ENCODE measurements at regions not wholly inside any gene's neighbourhood (a gene's known extent, or its start where the extent isn't known, plus 50 kb on each side); places are given as distances from the start of the nearest gene placed in this dataset.
"Not testable (repeated sequence)": the region's sequence is repeated elsewhere in the genome, so short reads cannot be mapped to it uniquely, and the experiment has no call there.

DNA sequence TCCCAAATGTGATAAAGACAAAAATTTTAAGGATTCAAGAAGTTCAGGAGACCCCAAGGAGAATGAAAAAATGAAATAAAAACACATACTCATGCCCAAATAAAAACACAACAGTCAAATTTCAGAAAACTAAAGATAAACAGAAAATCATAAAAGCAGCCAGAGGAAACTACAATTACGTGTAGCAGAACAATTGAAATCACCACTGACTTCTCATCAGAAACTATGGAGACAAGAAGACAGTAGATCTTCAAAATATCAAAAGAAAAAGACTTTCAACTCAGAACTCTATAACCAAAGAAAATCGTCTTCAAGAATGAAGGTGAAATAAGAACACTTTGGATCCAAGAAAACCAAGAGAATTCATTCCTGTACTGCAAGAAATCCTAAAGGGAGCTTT, 54.9 kb downstream of the DIO3 start:
- DNase-seq = no peak

DNA sequence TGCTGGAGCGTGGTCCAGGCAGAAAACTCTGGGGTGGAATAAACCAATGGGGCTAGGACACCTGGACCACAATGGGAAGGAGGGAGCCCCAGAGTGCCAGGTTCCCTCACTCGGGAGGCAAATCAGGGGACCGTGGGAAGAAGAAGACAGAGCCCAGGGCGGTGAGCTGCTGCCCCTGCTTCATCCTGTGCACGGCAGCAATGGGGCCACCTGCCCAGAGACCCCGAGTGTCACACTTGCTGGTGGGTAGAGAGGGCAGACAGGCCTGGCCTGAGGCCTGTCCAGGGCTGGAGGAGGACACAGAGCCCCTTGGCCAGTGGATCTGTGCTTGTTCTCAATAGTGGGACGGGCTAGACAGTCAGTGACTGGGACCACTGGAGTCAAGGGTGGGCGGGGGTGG, 58.2 kb downstream of the DIO3 start:
- no peak for DNase-seq

DNA sequence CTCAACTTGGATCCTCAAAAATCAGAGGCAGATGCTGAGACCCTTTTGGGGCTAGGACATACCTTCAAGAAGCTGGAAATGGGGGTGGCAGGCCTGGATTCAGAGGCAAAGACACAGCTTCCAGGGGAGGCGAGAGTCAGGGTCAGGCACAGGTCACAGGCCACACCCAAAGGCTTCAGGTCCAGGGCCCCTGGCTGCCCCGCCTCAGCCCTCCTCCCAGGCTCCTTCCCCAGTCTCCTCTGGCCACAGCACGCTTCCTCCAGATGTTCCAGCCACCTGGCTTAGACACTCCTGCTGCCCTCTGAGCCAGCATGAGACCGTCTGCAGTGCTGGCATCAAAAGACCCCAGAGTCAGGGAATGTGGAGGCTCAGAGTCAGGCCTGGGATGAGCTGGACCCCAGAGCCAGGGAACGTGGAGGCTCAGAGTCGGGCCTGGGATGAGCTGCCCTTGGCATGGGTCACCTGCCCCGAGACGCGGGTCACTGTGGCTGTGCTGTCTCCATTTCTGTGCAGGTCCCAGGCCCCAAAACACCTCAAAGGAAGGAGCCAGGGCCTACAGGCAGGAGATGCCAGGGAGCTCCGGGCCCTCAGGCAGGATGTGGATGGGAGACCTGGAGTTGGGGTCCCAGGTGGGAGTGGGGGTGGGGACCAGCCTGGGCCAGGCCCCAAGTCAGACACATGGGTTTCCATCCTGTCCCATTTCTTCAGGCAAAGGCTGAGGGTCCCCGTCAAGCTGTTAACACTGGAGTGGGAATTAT, 58.9 kb downstream of the DIO3 start:
- no peak for DNase-seq

DNA sequence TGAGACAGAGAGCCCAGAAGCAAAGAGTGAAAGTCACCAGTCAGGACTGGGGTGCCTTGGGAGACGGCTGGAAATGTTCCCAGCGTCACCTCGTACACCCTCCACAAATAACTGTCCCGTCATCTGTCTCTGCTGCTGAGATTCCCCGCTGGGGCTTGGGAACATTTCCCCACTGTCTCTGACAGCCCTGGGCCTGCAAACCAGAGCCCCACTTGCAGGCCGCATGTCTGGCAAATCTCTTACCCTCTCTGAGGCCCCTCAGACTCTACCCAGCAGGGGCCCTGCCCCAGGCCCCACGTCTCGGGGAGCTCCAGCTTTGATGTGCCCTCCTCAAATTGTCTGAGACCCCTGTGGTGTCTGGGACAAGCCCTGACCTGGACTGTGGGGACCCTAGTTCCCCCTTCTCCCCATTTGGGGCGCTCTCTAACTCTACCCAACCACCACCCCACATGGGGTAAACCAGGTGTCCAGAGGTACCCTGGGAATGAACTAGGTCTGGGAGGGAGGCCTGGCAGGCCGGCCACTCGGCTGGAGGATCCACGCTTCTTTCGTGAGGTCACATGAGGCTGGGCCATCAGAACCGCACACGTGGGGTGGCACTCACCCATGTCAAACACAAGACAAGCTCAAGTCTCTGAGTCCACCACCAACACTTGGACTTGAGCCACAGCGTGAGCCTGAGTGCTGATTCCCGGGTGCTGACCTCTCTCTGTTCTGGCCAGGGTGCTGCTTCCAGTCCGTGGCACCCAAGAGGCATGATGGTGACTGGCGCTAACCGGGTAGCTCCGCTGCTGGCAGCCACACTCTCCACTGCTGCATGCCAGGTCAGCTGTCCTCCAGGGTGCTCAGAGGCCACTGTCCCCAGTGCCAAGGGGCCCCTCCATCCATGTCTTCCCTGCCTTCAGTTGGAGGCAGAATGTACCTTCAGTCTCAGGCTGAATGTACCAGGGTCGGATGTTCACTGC, 59.8 kb downstream of the DIO3 start:
- DNase-seq = no peak

DNA sequence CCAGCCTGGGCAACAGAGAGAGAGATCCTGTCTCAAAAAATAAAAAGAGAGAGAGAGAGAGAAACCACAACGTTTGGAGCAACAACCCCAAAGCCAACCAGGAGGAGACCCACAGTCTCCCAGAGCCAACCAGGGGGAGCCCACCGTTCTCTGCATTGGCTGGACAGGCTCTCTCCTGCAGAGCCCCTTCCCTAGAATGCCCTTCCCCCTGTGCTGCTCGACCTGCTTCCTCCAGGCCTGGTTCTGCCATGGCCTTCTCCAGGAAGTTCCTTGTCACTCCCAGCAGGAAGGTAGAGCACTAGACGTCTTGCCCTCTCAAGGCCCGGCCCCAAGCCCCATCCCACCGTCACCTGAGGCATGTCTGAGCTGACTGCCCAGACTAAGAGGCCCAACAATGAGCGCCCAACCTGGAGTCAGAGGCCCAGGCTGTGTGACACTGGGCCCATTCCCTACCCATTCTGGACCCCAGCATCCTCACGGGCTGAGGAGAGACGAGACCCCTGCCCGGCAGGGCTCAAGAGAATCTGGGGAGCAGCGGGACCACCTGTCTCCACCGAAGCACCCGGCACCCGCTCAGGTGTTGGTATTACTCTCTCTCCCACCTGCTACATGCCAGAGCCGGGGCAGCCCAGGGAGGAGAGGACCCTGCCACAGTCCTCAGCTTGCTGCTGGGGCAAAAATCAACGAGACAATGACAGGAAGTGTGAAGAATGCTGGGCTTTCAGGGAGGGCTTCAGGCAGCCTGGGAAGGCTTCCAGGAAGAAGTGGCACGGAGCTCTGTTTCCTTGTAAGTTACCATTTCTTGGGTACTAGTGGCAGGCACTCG, 61.2 kb downstream of the DIO3 start:
- no peak for DNase-seq

DNA sequence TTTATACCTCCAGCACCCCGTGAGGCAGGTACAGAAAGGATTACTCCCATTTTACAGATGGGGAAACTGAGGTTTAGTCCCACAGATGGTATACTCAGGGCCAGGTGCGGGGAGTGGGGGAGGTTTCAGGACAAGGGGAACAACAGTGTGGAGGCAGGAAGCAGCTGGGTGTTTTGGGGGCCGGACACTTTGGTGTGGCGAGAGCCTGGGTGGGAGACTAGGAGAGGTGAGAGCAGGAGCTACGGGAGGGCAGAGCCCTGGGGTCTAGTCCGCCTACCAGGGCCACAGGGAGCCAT, 61.7 kb downstream of the DIO3 start:
- no peak for DNase-seq

DNA sequence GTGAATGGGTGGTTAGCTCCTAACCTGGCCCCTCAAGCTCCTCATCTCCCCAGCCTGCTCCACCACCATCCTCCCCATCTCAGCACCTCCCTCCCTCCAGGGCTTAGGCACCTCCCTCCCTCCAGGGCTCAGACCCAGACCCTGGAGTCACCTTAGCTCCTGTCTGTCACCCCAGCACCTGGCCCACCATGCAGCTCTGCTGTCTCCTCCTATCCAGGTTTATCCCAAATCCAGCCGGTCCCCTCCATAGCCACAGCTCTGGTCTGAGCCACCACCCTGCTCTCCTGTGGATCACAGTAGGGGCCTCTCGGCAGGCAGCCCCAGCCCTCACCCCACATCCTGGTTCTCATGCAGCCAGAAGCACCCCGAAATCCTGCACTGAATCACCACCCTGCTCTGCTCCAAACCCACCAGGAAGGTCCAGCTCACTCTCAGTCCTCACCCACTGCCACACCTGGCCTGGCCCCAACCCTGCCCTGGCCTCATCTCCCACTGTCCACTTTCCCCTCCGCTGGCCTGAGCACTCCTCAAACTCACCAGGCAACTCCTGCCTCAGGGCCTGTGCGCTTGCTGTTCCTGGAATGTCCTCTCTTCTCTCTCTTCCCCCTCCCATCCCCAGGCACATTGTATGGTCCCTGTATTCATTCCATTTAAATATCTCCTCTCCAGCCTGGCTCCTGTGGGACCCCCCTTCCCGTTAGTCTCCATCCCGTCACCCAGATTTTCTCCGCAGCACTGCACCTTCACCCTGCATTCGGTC, 62.6 kb downstream of the DIO3 start:
- no peak for DNase-seq

DNA sequence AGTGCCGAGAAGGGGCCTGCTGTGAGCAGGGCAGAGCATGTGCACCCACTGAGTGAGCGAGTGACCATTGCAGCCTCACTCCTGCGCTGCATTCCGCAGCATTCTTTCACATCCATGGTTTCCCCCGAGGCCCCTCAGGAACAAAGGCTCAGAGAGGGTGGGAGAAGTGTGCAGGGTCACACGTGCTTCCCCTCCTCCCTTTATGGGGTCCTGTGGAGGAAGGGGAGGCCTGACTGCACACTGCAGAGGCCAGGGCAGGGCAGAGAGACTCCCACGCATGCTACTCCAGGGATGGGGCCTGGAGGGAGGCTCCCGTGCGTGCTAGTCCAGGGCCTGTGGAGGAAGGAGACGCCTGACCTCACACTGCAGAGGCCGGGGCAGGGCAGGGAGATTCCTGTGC, 63.2 kb downstream of the DIO3 start:
- DNase-seq = no peak

DNA sequence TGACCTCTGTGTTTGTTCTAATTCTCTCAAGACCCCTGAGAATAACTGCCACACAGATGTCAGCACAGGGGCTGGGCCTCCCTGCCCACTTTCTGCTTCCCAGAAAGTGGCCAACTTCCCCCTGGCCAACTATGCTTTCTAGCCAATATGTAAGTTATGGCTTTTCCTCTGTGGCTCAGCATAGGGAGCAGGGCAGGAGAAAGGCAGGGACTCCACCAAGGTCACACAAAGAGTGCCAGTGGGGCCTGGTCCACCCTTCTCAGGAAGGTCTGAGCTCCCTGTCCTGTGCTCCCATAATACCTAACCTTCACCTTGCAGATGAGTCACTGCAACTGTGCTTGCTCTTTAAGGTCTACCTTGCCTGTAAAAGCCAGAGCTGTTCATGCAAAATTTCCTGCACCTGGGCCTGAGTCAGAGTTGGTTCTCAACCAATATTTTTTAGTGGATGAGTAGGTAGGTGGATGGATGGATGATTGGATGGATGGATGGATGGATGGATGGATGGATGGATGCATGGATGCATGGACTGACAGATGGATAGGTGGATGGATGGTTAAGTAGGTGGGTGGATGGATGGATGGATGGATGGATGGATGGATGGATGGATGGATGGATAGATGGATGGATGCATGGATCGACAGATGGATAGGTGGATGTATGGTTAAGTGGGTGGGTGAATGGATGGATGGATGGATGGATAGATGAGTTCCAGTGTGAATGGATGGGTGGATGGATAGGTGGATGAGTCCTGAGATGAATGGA, 64.2 kb downstream of the DIO3 start:
- no peak for DNase-seq

DNA sequence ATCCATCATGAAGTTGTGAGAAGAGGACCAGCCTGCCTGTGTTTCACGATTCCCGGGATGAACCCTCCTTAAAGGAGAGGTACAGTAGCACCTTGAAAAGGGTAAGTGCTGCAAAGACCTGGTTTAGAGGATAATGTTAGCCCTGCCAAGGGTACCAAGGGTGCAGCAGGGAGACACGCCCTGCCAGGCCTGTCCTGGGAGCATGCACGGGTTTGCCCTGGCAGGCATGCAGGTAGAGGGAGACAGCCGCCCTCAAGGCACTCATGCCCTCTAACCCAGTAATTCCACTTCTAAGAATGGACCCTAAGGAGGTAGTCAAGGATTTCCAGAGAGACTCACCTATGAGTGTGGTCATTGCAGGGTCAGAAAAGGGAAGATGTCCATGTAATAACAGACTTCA, 65.0 kb downstream of the DIO3 start:
- no peak for DNase-seq

DNA sequence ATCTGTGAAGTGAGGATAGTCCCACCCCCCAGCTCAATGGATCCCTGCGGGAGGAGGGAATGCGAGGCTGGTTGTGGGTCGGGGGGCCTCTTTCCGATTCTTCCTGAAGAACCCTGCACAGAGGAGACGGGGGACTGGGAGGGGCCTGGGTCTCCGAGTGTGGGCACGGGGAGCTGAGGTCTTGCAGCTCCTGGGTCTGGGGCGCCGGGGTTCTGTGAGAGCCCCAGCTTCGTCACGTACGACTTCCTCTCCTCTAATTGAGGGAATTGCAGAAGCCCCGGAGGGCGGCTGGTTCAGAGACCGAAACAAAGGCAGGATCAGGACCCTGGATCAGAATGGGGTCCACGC, 66.6 kb downstream of the DIO3 start:
- no peak for DNase-seq

DNA sequence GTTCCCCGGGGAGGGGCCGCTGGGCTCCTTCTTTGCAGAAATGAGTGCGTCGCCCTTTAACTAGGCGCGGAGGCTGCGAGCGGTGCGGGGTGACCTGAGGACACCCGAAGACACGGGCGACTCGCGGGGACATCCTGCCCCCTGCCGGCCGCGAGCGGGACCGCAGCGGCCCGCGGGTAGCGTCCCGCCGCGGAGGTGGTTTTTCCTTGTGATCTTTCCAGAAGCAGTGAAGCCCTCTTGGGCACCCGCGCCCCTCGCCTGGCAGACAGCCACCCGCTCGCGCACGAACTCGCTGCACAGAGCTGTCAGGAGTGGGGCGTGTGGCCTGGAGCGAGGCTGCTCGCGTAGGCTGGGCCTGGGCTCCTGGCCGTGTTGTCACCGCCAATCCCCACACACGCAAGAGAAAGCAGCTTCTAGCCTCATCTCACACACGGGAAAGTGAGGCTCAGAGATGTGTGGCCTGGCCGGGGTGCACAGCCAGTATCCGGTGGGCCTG, 67.2 kb downstream of the DIO3 start:
- peak; percentile 53 to 65 (median 56) for DNase-seq

DNA sequence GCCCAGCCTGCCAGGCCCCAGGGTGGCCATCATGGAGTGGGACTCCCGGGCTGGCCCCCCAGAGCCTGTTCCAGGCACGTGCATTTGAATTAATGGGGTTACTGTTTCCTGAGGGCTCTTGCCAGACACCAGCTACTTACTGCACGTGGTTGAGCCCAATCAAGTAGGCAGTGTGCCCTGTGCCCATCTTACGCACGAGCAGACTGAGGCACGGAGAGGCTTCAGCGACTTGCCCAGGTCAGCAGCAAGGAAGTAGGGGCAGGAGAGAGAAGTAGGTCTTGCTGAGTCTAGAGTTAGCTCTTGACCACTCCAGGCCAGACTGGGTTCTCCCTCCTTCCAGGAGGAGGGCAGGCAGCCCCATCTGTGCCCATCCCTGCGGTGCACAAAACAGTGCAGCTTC, 67.7 kb downstream of the DIO3 start:
- DNase-seq = no peak

DNA sequence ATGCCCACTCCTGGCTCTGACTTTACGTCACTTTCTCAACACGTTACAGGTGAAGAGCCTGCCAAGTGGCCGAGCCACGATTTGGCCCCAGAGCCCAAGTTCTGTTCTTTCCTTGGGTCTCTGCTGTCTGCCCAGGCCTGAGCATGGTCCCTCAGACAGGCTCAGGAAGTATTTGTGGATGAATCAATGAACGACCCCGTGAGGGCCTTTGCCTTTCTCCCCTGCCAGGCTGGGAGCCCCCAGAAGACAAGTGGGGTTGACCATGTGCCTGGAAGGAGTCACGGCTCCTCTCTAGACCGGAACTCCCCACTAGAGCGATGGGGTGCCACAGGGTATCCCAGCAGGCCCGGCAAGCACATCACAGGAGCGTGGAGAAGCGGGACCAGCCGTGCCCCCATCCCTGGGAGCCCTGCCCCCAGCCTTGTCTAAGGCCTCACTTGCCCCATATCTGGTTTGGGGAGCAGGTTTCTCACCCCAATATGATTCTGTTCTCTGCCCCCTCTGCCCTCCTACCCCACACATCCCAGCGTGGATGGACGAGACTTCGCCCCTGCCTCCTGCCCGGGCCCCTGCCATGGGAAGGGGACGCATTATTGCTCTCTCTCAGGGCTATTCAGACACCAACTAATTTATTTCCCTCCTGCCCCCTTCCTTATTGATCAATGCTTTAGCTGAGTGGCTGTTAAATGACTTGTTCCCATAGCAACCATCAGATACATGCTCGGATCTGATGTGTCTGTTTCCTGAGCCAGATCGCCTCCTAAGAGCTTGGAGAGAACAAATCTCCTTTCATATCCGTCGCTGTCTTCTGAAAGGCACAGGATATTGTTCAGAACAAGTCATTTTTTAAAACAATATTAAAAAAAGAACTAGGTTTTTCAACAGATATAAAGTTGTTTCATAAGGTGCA, 69.0 kb downstream of the DIO3 start:
- DNase-seq = no peak

DNA sequence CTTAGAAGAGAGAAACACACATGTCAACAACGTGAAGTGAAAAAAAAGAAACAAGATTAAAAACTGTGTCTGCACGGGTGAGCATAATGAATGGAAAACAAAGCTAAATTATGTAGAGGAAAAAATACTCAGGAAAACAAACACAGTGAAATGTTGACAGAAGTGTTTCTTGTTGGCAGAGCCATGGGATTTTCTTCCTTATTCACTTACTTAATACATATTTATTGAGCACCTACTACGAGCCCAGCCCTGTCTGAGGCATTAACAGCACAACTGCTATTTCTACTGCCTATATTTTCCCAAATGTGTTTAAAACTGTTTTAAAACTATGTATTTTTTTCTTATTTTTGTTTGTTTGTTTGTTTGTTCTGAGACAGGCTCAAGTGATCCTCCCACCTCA, 69.9 kb downstream of the DIO3 start:
- DNase-seq = no peak

DNA sequence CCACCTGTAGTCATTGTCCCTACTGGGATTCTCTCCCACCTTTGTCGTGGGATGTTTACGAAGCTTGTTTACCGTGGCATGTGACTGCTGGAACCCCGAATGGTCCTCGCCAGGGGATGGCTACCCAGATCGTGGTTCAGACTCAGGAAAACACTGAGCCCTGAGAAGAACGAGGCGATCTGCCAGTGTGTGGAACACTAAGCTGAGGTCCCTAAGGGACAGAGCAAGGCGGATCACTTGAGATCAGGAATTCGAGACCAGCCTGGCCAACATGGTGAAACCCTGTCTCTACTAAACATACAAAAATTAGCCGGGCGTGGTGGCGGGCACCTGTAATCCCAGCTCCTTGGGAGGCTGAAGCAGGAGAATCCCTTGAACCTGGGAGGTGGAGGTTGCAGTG, 70.7 kb downstream of the DIO3 start:
- not testable (repeated sequence) for DNase-seq

DNA sequence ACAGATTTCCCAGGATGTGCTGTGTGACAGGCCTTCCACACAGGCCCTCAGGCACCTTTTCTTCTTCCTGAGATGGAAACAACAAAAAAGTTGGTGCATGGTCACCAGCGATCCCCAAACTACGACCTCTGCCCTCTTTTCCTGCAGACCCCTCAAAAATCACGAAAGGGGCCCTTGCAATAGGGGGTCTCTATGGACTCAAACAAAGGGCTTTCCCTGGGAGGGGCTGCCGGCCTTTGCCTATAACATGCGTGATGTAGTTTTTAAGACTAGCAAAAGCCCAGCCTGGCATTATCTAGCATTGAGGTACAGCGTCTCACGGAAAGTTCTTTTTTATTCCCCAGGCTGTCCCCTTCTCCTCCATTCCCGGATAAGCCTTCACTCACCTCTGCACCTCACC, 71.2 kb downstream of the DIO3 start:
- no peak for DNase-seq

DNA sequence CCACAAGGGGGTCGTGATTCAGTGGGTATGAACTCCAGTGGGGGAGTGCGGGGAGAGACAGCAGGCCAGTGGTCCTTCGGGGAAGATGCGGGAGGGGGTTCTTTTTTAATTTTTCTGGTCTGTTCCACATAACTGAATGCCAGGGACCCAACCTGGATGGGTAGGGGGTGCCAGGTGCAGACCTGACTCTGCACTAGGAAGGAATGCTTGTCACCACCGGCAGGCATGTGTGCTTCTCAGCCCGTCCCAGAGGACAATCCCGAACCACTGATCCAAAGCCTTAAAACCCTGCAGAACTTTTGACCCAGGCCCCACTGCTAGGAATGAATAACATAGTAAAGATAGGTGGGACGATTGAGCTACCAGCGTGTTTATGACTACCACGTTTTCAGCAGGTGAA, 72.0 kb downstream of the DIO3 start:
- no peak for DNase-seq

DNA sequence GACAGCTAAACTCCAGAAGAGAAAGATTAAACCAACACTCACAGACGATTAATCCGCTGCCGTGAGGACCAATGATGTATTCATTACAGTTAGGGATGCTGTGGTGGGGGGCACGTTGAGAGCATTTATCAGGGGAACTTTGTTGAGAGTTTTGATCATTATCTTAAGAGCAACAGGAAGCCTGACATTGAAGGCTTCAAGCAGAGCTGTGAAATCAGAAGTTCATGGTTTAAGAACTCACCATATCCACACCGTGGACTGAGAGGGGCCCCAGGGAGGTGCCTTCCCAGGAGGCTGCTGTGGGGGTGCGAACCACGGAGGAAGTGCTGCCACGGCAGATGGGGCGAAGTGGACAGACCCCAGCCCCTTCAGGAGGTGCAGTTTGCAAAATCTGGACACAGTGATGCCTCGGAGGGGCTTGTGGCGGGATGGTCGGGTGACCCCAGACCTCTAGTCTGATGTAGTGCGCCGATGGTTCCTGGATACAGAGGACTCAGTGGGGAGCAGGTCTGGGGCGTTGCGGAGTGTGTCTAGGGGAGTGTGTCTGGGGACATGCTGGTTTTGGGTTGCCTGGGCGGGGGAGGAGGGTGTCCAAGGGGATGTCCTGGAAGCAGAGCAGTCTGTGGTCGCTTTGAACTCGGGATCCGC, 73.0 kb downstream of the DIO3 start:
- DNase-seq = no peak

All from activated CD4-positive, CD25-positive, alpha-beta regulatory T cell (primary cell).